C4-2B (cell line): ENCODE measurements at regions not wholly inside any gene's neighbourhood (a gene's known extent, or its start where the extent isn't known, plus 50 kb on each side); places are given as distances from the start of the nearest gene placed in this dataset.
"Not testable (repeated sequence)": the region's sequence is repeated elsewhere in the genome, so short reads cannot be mapped to it uniquely, and the experiment has no call there.

Source experiments
- H3K27ac ChIP-seq: fragments of 450-650 bp; 2 replicates; pipeline ENCODE4 v1.5.1; 2017
- CTCF ChIP-seq: fragments of 450-650 bp; conservative IDR thresholded peaks from 2 replicates; pipeline ENCODE4 v1.5.1; 2017; ENCODE audit warnings: mild to moderate bottlenecking
- ZFX ChIP-seq: fragments of 450-650 bp; IDR thresholded peaks from 2 replicates; pipeline ENCODE4 v1.6.1; 2017

GRCh38 chr4:85018983-85019382 is 52.5 kb upstream of the WDFY3 start:
- no peak overlapping the region for H3K27ac ChIP-seq
- TF ChIP-seq CTCF: no peak
- no peak for TF ChIP-seq ZFX

DNA sequence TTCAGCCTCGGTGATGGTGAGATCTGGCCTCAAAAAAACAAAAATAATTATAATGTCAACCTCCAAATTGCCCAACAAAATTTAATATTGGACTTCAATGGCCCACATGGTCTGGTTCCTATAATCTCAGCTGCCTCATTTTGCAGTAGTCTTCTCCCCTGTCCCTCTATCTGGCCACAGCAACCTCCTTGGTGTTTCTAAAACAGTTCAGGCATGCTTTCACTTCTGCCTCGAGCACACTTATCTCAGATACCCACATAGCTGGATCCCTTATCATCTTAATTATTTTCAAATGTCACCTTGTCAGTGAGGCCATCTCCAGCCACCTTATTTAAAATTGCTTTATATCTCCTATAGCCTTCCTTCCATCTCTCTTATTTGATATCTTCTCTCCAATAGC is 52.9 kb upstream of the WDFY3 start:
- no peak for TF ChIP-seq ZFX
- TF ChIP-seq CTCF: no peak
- H3K27ac ChIP-seq: no peak overlapping the region

DNA sequence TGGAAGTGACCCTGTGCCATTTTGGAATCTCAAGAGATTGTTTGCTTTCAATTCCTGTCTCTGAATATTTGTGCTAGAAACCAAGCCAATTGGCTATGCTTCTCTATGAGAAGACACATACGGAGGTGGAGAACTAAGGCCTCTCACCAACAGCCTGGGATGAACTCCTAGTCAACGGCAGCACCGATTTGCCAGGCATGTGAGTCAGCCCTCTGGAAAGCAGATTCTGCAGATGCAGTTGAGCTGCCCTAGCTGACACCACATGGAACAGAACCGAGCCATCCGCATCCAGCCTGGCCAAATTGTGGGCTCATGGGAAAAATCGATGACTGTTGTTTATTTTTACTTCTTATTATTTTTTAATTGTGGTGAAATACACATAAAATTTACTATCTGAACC is 58.2 kb upstream of the WDFY3 start:
- H3K27ac ChIP-seq: no peak overlapping the region
- no peak for TF ChIP-seq ZFX

DNA sequence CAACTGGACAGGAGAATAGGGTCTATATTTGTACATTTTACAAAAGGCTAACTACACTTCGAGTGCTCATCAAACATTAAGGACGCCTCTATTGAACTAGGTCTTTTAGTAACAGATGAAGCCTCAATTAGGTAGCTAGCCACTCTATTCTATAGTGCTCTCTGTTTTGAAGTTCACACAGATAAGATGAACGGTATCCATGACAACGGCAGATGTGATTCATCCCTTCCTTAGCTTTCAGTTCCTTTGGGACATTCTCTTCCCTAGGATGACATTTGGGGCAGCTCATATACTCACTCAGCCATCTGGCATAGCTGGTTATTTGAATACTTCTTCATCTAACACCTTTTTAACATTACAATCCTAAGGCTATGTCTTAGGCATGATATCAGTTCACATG is 62.4 kb upstream of the WDFY3 start:
- TF ChIP-seq CTCF (no peak), ZFX (no peak)
- H3K27ac ChIP-seq: no peak overlapping the region

DNA sequence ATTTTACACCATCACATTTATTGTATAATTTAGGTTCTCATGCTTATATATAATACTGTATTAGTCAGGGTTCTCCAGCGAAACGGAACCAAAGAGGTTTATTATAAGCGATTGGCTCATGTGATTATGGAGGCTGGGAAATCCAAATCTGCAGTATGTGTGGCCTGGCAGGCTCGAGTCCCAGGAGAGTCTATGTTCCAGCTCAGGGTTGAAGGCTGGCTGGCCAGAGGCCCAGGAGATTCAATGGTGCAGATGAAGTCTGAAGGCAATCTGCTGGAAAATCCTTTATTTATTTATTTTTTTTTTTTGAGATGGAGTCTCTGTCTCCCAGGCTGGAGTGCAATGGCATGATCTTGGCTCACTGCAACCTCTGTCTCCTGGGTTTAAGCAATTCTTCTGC is 63.0 kb upstream of the WDFY3 start:
- H3K27ac ChIP-seq: no peak overlapping the region
- TF ChIP-seq CTCF: no peak
- no peak for TF ChIP-seq ZFX

GRCh38 chr4:85030156-85030555 is 63.7 kb upstream of the WDFY3 start:
- H3K27ac ChIP-seq: no peak overlapping the region
- TF ChIP-seq ZFX (no peak), CTCF (no peak)

- not testable (repeated sequence) for H3K27ac ChIP-seq
Observed at GRCh38 chr4:85033838-85034237, 67.3 kb upstream of the WDFY3 start.

DNA sequence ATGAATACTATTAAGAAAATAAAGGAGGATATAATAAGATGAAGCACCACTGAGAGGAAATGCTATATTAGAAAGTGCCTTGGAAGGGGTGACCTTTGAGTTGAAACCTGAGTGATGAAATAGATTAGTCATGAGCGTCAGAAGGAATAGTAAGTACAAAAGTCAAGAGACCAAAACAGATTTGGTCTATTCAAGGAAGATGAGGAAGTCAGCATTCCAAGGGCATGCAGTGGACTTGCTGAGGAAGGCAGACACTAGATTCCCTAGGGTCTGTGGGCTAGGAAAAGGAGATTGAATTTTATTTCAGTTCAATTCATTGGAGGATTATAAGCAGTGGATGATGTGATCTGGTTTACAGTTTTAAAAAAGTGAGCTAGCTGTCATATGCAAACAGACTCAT is 73.0 kb upstream of the WDFY3 start:
- H3K27ac ChIP-seq: no peak overlapping the region
- TF ChIP-seq ZFX: no peak
- TF ChIP-seq CTCF: no peak

DNA sequence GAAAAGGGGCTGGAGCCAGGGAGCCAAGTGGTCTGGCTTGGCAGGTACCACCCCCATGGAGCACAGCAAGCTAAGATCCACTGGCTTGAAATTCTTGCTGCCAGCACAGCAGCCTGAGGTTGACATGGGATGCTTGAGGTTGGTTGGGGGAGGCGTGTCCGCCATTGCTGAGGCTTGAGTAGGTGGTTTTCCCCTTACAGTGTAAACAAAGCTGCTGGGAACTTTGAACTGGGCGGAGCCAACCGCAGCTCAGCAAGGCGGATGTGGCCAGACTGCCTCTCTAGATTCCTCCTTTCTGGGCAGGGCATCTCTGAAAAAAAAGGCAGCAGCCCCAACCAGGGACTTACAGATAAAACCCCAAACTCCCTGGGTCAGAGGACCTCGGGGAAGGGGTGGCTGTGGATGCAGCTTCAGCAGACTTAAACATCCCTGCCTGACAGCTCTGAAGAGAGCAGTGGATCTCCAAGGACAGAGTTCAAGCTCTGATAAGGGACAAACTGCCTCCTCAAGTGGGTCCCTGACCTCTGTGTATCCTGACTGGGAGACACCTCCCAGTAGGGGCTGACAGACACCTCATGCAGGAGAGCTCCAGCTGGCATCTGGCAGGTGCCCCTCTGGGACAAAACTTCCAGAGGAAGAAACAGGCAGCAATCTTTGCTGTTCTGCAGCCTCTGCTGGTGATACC is 77.5 kb upstream of the WDFY3 start:
- H3K27ac ChIP-seq: not testable (repeated sequence)
